Upper lobe of left lung (tissue), 6 donors: ENCODE measurements at regions not wholly inside any gene's neighbourhood (a gene's known extent, or its start where the extent isn't known, plus 50 kb on each side); places are given as distances from the start of the nearest gene placed in this dataset.

Source experiments
- ATAC-seq, 2 donors: fragments of 200-7000 bp; cut with Tn5 transposase; one replicate each; pipeline ENCODE4 v1.9.1; 2022; ENCODE audit warnings: mild to moderate bottlenecking in 2 of 2, moderate library complexity in 2 of 2; ENCODE audit not compliant: low FRiP score in 2 of 2
- DNase-seq, 2 donors: peaks; one replicate each; pipeline ENCODE4 v3.0.0-alpha.2; 2019 to 2020
- H3K27ac ChIP-seq, 4 donors: fragments of 200-600 bp; sonication (generic); one replicate each; pipeline ENCODE4 v1.5.1; 2016 to 2019
- H3K27me3 ChIP-seq, 4 donors: fragments of 200-600 bp; sonication (generic); one replicate each; pipeline ENCODE4 v1.5.1; 2017 to 2019
- H3K36me3 ChIP-seq, 4 donors: fragments of 200-600 bp; sonication (generic); one replicate each; pipeline ENCODE4 v1.5.1; 2016 to 2019
- H3K4me1 ChIP-seq, 4 donors: fragments of 200-600 bp; sonication (generic); one replicate each; pipeline ENCODE4 v1.5.1; 2018 to 2019
- H3K4me3 ChIP-seq, 4 donors: fragments of 200-600 bp; sonication (generic); one replicate each; pipeline ENCODE4 v1.5.1; 2017 to 2019; ENCODE audit warnings: mild to moderate bottlenecking in 2 of 4, moderate library complexity in 1 of 4
- H3K9me3 ChIP-seq, 4 donors: fragments of 200-600 bp; sonication (generic); one replicate each; pipeline ENCODE4 v1.5.1; 2018 to 2019
- EP300 ChIP-seq, 4 donors: sonication (generic); formaldehyde crosslinking; IDR thresholded peaks; one replicate each; pipeline ENCODE4 v1.5.1; 2017; ENCODE audit warnings: antibody characterized with exemption in 4 of 4, control low read depth in 2 of 4
- POLR2A ChIP-seq, 4 donors: fragments of 450-650 bp; IDR thresholded peaks; one replicate each; pipeline ENCODE4 v1.5.1; 2016 to 2017; ENCODE audit warnings: antibody characterized with exemption in 4 of 4, mild to moderate bottlenecking in 2 of 4
- POLR2AphosphoS5 ChIP-seq, 2 donors: sonication (generic); formaldehyde crosslinking; IDR thresholded peaks; one replicate each; pipeline ENCODE4 v1.5.1; 2017; ENCODE audit warnings: antibody characterized with exemption in 2 of 2
- WGBS, 2 donors: methylation state at CpG; one replicate each; pipeline ENCODE4 v1.1.5; 2017 to 2018; 5-methylcytosine and 5-hydroxymethylcytosine counted together
- TF ChIP-seq, protein P1 (sequence below), 6 experiments: fragments of 450-650 bp in 4 of 6; fragments of 200-600 bp in 2 of 6; sonication (generic) in 2 of 6; IDR thresholded peaks; one replicate each; pipeline ENCODE4 v1.5.1; 2016 to 2019; ENCODE audit warnings: antibody characterized with exemption in 6 of 6
- donor health status: DM: no; HTN: no; CAD: no; lungs with moderate emphysema.
- donor health status: DM: no; HTN: yes; CAD: no; lungs with severe emphysema.

DNA sequence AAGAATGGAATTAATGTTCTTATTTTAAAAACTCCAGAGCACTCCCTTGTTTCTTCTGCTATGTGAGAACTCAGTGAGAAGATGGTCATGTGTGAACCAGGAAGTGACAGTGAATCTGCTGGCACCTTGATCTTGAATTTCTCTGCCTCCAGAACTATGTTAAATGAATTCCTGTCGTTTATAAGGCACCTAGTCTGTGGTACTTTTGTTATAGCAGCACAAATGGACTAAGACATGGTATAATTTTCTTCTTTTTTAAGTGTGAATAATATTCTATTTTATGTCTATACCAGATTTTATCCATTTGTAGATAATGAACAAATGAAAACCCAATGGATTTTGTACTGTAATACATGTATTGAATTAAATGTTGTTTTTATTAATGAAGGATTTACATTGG, 601.9 kb upstream of the REG3G start:
- no peak for TF ChIP-seq POLR2AphosphoS5 (IDR thresholded peaks at IDR 0.05)
- TF ChIP-seq POLR2A (IDR thresholded peaks at IDR 0.05), result no peak
- no peak for TF ChIP-seq EP300 (IDR thresholded peaks at IDR 0.05)
- TF ChIP-seq, protein P1, sequence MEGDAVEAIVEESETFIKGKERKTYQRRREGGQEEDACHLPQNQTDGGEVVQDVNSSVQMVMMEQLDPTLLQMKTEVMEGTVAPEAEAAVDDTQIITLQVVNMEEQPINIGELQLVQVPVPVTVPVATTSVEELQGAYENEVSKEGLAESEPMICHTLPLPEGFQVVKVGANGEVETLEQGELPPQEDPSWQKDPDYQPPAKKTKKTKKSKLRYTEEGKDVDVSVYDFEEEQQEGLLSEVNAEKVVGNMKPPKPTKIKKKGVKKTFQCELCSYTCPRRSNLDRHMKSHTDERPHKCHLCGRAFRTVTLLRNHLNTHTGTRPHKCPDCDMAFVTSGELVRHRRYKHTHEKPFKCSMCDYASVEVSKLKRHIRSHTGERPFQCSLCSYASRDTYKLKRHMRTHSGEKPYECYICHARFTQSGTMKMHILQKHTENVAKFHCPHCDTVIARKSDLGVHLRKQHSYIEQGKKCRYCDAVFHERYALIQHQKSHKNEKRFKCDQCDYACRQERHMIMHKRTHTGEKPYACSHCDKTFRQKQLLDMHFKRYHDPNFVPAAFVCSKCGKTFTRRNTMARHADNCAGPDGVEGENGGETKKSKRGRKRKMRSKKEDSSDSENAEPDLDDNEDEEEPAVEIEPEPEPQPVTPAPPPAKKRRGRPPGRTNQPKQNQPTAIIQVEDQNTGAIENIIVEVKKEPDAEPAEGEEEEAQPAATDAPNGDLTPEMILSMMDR (IDR thresholded peaks at IDR 0.05), result no peak
- H3K4me3 ChIP-seq, result no peak overlapping the region

DNA sequence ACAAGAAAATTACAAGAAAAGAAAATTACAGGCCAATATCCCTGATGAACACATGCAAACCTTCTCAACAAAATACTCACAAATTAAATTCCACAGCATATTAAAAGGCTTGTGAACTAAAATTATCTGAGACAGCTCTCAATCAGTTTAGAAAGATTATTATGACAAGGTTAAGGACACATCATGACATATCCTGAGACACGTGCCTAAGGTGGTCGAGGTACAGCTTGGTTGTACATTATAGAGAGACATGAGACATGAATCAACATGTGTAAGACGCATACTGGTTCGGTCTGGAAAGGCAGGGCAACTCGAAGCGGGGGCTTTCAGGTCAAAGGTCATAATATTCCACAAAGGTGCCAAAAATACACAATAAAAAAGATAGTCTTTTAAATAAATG, 598.3 kb upstream of the REG3G start:
- WGBS, 2 donors, result 81 to 88% methylated on average over 6 of the region's 6 CpGs
- H3K27me3 ChIP-seq, result no peaks in the 10 kb centered on the region
- H3K4me1 ChIP-seq, result no peaks in the 10 kb centered on the region
- H3K4me3 ChIP-seq, result no peak overlapping the region
- H3K9me3 ChIP-seq, result no peaks in the 10 kb centered on the region
- H3K27ac ChIP-seq, result no peak overlapping the region
- H3K36me3 ChIP-seq, result no peaks in the 10 kb centered on the region
- TF ChIP-seq, protein P1 (IDR thresholded peaks at IDR 0.05), result no peak
- no peak for TF ChIP-seq POLR2AphosphoS5 (IDR thresholded peaks at IDR 0.05)
- no peak for TF ChIP-seq POLR2A (IDR thresholded peaks at IDR 0.05)
- TF ChIP-seq EP300 (IDR thresholded peaks at IDR 0.05), result no peak
- ATAC-seq (no peak), DNase-seq (no peak)

More for the DNA sequence above, 601.9 kb upstream of the REG3G start:
- no peaks in the 10 kb centered on the region for H3K36me3 ChIP-seq
- no peaks in the 10 kb centered on the region for H3K27me3 ChIP-seq
- H3K9me3 ChIP-seq, result no peaks in the 10 kb centered on the region
- DNase-seq, result no peak
- no peak for ATAC-seq
- H3K27ac ChIP-seq, result no peak overlapping the region
- 60 to 77% methylated on average over 1 of the region's 1 CpG for WGBS, 2 donors
- no peaks in the 10 kb centered on the region for H3K4me1 ChIP-seq

DNA sequence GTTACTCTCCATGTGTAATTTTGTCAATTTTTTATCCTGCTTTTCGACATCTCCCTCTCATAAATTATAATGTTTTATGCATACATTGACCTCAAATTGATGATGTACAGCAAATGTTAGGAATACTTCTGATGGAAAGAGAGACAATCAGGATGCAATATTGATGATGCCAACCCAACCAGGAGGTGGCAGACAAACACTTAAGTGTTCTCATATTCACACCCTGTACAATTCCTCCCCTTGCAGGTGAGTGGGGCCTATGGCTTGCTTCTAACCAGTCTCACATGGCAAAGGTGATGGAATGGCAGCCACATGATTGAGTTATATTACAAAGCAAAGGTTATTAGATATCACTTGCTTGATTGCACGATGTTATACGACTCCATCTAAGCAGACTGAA, 594.3 kb upstream of the REG3G start:
- WGBS, 2 donors, result 81 to 89% methylated on average over 3 of the region's 3 CpGs
- TF ChIP-seq, protein P1 (IDR thresholded peaks at IDR 0.05), result no peak
- TF ChIP-seq EP300 (IDR thresholded peaks at IDR 0.05) (no peak), POLR2AphosphoS5 (IDR thresholded peaks at IDR 0.05) (no peak), POLR2A (IDR thresholded peaks at IDR 0.05) (no peak)
- Histone ChIP-seq H3K9me3 (no peaks in the 10 kb centered on the region), H3K27me3 (no peaks in the 10 kb centered on the region), H3K27ac (no peak overlapping the region), H3K4me3 (no peak overlapping the region), H3K36me3 (no peaks in the 10 kb centered on the region), H3K4me1 (no peaks in the 10 kb centered on the region)
- DNase-seq (no peak), ATAC-seq (no peak)

DNA sequence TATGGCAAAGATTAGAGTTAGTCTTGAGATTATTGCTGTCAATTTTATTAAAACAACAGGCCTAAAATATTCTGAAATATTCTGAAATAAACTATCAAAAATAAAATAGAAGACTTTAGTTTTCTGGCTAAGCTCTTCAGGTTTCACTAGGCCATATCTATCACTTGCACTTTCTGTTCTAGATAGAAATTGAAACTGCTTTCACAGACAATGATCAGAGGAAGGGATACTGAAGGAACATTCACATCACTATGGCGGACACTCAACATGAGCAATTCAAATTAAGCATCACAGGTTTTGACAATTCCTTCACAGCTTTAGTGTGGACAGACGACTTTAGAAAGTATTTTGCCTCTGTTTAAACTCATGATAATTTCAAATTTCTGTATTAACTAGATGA, 586.4 kb upstream of the REG3G start:
- TF ChIP-seq, protein P1 (IDR thresholded peaks at IDR 0.05), result no peak
- TF ChIP-seq EP300 (IDR thresholded peaks at IDR 0.05) (no peak), POLR2AphosphoS5 (IDR thresholded peaks at IDR 0.05) (no peak), POLR2A (IDR thresholded peaks at IDR 0.05) (no peak)
- no peak for ATAC-seq
- Histone ChIP-seq H3K4me1 (no peaks in the 10 kb centered on the region), H3K27ac (no peak overlapping the region), H3K4me3 (no peak overlapping the region), H3K27me3 (no peaks in the 10 kb centered on the region), H3K36me3 (no peaks in the 10 kb centered on the region), H3K9me3 (no peaks in the 10 kb centered on the region)
- DNase-seq, result no peak
- WGBS, 2 donors, result 43 to 49% methylated on average over 2 of the region's 2 CpGs

GRCh38 chr2:78455586-78455985, 569.9 kb upstream of the REG3G start:
- Histone ChIP-seq H3K36me3 (no peaks in the 10 kb centered on the region), H3K4me1 (no peaks in the 10 kb centered on the region), H3K27me3 (no peaks in the 10 kb centered on the region), H3K9me3 (no peaks in the 10 kb centered on the region), H3K4me3 (no peak overlapping the region), H3K27ac (no peak overlapping the region)
- ATAC-seq (no peak), DNase-seq (no peak)
- 37 to 61% methylated on average over 2 of the region's 2 CpGs for WGBS, 2 donors
- no peak for TF ChIP-seq POLR2A (IDR thresholded peaks at IDR 0.05)
- TF ChIP-seq, protein P1 (IDR thresholded peaks at IDR 0.05), result no peak
- TF ChIP-seq EP300 (IDR thresholded peaks at IDR 0.05), result no peak
- TF ChIP-seq POLR2AphosphoS5 (IDR thresholded peaks at IDR 0.05), result no peak
